Esophagus squamous epithelium (tissue), 4 donors: ENCODE measurements at regions not wholly inside any gene's neighbourhood (a gene's known extent, or its start where the extent isn't known, plus 50 kb on each side); places are given as distances from the start of the nearest gene placed in this dataset.

Experiments
- POLR2A ChIP-seq, 4 donors: fragments of 450-650 bp; IDR thresholded peaks; one replicate each; pipeline ENCODE4 v1.6.1; 2017; ENCODE audit warnings: antibody characterized with exemption in 4 of 4, mild to moderate bottlenecking in 4 of 4, moderate library complexity in 3 of 4
- TF ChIP-seq, protein P1 (sequence below), 6 experiments: fragments of 450-650 bp in 4 of 6; fragments of 200-600 bp in 2 of 6; sonication (generic) in 2 of 6; IDR thresholded peaks; one replicate each; pipeline ENCODE4 v1.5.1; 2016 to 2019; ENCODE audit warnings: antibody characterized with exemption in 6 of 6, mild to moderate bottlenecking in 4 of 6, moderate library complexity in 4 of 6

- TF ChIP-seq, protein P1, sequence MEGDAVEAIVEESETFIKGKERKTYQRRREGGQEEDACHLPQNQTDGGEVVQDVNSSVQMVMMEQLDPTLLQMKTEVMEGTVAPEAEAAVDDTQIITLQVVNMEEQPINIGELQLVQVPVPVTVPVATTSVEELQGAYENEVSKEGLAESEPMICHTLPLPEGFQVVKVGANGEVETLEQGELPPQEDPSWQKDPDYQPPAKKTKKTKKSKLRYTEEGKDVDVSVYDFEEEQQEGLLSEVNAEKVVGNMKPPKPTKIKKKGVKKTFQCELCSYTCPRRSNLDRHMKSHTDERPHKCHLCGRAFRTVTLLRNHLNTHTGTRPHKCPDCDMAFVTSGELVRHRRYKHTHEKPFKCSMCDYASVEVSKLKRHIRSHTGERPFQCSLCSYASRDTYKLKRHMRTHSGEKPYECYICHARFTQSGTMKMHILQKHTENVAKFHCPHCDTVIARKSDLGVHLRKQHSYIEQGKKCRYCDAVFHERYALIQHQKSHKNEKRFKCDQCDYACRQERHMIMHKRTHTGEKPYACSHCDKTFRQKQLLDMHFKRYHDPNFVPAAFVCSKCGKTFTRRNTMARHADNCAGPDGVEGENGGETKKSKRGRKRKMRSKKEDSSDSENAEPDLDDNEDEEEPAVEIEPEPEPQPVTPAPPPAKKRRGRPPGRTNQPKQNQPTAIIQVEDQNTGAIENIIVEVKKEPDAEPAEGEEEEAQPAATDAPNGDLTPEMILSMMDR (IDR thresholded peaks at IDR 0.05): no peak
- TF ChIP-seq POLR2A (IDR thresholded peaks at IDR 0.05): no peak
Measured at GRCh38 chr12:30845676-30846075, 80.9 kb upstream of the TSPAN11 start.
